ENCODE measurements at regions not wholly inside any gene's neighbourhood (a gene's known extent, or its start where the extent isn't known, plus 50 kb on each side); places are given as distances from the start of the nearest gene placed in this dataset.

- DNase-seq: no peak
These were observed 56.2 kb upstream of the ID2 start for GRCh38 chr2:8625399-8626300.

- DNase-seq: no peak
These were observed 55.3 kb upstream of the ID2 start for GRCh38 chr2:8626572-8626971.

- no peak for DNase-seq
These were observed 54.7 kb upstream of the ID2 start for GRCh38 chr2:8627019-8627691.

DNA sequence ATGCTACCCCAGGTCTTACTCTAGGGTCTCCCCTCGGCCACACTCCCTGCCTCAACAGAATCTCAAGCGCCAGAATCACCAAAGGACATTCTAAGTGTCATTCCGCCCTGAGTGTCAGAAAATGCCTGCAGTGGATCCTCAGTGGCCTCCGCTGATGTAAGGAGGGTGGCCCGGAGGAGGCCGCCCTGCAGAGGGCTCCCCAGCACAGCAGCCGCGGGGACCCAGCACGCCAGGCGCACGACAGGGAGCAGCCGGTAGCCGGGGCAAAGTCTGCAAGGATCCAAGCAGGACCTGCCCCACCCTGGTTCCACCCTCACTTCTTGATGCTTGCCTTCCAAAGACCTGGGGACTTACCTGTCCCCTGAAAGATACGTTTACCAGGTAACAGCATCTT is 54.2 kb upstream of the ID2 start:
- no peak for DNase-seq

DNA sequence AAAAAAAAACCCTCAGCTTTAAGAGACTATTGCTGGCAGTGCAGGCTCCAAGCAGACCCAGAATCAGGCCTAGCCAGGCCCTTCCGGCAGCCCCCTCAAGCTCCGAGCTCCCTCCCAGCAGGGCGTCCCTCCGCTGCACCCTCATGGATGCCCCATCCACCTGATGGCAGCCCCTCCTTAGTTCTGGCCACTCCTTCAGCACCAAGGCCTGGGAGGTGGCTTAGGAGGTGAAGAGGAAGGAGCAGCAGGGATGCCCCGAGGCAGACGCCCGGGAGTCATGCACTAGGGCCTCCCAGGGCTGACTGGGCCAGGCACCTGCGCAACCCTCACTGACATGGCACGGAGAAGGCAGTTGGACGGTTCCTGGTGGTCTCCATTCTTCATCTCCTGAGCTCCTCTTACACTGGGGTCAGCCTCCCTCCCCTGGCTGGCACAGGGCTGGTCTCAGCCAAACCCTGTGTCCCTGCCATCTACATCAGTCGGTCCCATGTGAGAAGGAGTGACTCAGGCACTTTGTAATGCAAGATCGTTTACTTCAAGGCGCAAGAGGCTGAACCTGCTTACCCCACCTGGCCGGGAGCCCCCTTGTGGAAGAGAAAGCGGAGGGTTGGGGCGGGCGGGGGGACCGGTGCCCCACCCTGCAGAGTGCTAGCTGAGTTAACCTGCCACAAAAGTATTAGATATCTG is 53.5 kb upstream of the ID2 start:
- DNase-seq: no peak

DNA sequence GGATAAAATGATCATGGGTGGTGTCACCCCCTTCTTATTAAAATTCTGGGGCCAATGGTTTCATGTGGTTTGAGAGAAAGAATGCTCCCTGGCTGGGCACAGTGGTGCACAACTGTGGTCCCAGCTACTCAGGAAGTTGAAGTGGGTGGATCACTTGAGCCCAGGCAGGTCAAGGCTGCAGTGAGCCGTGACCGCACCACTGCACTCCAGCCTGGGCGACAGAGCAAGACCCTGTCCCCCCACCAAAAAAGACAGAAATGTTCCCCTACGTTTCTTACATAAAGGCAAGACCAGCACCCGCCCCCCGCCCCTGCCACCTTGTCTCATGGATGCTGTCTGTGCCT is 53.0 kb upstream of the ID2 start:
- no peak for DNase-seq

DNA sequence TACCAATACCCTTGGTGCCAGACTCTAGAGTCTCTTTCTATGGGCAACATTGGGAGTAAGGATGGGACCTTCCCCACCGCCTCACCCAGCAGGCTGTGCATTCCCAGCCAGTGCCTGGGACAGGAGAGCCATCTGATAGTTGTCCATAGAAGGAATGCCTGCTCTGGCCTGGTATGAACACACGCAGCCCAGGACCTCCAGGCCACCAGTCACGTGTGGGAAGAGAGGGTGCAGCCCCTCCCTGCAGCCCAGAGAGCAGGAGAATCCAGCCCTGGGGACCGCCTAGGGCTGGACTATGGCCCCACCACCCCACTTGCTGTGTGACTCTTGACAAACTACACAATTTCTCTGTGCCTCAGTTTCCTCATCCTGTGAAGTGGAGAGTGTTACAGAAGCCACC is 52.5 kb upstream of the ID2 start:
- no peak for DNase-seq

DNA sequence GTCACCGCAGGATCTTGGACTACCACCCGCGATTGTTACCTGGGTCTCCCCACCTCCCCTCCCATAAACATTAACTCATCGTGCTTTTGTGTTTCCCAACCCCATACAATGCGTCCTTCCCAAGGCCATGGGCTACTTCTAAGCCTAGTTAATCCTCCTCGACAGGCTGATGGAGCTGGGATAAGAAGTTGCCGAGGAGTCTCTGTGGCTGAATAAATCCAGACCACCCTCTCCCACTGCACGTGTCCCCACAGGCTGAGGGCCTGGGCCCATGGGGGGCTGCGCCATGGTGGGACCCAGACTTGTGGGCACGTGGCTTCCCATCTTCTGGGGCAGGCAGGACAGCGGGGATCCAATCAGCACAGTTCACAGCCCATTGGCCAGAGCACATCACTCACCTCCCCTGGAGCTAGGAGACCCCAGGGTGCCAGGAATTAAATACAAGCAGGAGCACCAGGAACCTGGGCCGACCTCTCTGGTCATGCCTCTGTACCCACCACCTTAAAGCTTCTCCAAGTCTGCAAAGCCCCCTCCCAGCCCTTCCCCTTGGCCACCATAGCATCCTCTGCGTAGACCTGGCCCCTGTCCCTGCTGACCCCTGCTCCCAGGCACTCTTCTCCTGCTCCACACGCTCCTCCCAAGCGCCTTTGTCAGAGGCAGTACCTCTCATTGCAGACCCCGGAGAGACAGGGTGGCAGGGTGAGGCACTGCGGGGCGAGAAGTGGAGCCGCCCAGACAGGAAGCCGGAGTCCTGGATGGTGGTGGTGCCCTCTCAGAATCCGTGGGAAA is 51.0 kb upstream of the ID2 start:
- no peak for DNase-seq

DNA sequence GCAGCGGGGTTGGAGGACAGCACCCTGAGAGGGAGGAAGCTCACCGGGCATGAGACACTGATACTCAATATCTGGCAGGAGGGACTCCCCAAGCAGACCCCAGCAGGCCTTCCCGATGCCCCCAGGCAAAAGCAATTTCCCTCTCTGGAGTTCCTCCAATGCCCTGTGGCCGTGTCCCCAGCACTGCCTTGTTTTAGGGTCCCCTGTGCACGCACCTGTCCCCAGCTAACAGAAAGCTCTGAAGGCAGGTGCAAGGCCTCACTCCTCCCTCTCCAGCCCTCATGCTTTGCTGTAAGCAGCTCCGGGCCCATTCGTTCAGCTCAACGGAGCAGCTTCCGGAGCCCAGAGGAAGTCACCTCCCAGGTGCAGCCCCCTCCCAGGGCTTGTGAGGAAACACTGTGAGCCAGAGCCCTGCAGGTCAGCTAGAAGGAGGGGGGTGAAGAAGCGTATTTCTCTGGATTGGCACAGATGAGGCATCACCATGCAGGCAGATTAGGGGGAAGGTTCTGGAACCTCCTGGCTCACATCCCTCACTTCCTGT is 50.3 kb upstream of the ID2 start:
- DNase-seq: no peak

Measured in activated T-cell treated with anti-CD3 and anti-CD28 coated beads, Interleukin-2, amount 50 U/mL, for 1 hour (primary cell).